Keratinocyte (primary cell): ENCODE measurements at regions not wholly inside any gene's neighbourhood (a gene's known extent, or its start where the extent isn't known, plus 50 kb on each side); places are given as distances from the start of the nearest gene placed in this dataset.

Source experiments
- CTCF ChIP-seq, 3 experiments: IDR thresholded peaks in 1 of 3; conservative IDR thresholded peaks in 1 of 3; optimal IDR thresholded peaks in 1 of 3; 2 replicates in 2 of 3; 3 replicates in 1 of 3; pipeline versions ENCODE3 to v1.5.1; 2011; ENCODE audit warnings: low read length in 3 of 3, mild to moderate bottlenecking in 3 of 3, moderate library complexity in 2 of 3, control low read depth in 1 of 3, inconsistent platforms in 1 of 3; ENCODE audit not compliant: insufficient read depth in 2 of 3; ENCODE audit errors: extremely low read depth in 1 of 3
- EZH2 ChIP-seq: IDR thresholded peaks from one replicate; pipeline ENCODE4 v1.6.1; 2012; ENCODE audit warnings: inconsistent platforms, mild to moderate bottlenecking, low read length, moderate library complexity

DNA sequence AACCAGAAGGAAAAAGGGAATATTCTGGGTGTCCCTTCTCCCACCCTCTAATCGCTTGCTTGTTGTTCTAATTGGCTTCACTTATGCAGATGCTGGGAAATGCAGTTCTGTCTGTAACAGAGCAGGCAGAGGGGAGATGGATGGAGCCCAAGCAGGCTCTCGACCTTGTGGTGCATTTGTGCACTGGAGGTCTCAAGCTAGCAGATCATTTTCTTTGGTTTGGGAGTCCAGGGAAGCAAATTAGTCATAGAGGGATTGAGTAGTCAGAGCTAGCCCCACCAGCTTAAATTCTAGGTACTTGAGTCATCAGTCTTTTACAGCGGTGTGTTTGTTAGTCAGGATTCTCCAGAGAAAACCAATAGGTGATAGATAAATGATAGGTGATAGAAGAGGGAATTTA is 234.7 kb upstream of the ECI2 start:
- peak in 1 of 3 experiments; percentile 12 for TF ChIP-seq CTCF (optimal IDR thresholded peaks at IDR 0.05 in 1 of 3, IDR thresholded peaks at IDR 0.05 in 1 of 3, conservative IDR thresholded peaks at IDR 0.05 in 1 of 3; ENCODE audit: extremely low read depth in 1 of 3, insufficient read depth in 2 of 3, low read length in 3 of 3)
- TF ChIP-seq EZH2, result no peak
